GM21737 (cell line): ENCODE measurements at regions not wholly inside any gene's neighbourhood (a gene's known extent, or its start where the extent isn't known, plus 50 kb on each side); places are given as distances from the start of the nearest gene placed in this dataset.
"Not testable (repeated sequence)": the region's sequence is repeated elsewhere in the genome, so short reads cannot be mapped to it uniquely, and the experiment has no call there.

Experiments
- ATAC-seq: cut with Tn5 transposase; IDR thresholded peaks from one replicate; pipeline ENCODE4 v1.9.1; 2021; ENCODE audit warnings: mild to moderate bottlenecking, moderate library complexity; ENCODE audit not compliant: unreplicated experiment

GRCh38 chr1:114270718-114271117 is 117.0 kb upstream of the SYT6 start:
- no peak for ATAC-seq

- no peak for ATAC-seq
These were observed 116.6 kb upstream of the SYT6 start for GRCh38 chr1:114270282-114270681.

GRCh38 chr1:114269539-114269938 is 115.9 kb upstream of the SYT6 start:
- no peak for ATAC-seq

GRCh38 chr1:114263343-114263742 is 109.7 kb upstream of the SYT6 start:
- ATAC-seq, result peak; percentile 83

GRCh38 chr1:114262337-114262736 is 108.7 kb upstream of the SYT6 start:
- no peak for ATAC-seq

- no peak for ATAC-seq
These were observed 107.3 kb upstream of the SYT6 start for GRCh38 chr1:114260805-114261484.

GRCh38 chr1:114259511-114260160 is 106.0 kb upstream of the SYT6 start:
- no peak for ATAC-seq

GRCh38 chr1:114258633-114259032 is 105.0 kb upstream of the SYT6 start:
- ATAC-seq, result no peak

GRCh38 chr1:114258074-114258473 is 104.4 kb upstream of the SYT6 start:
- ATAC-seq, result no peak

- no peak for ATAC-seq
These were observed 103.9 kb upstream of the SYT6 start for GRCh38 chr1:114257554-114257953.

GRCh38 chr1:114253900-114254299 is 100.2 kb upstream of the SYT6 start:
- ATAC-seq, result no peak

- ATAC-seq, result no peak
These were observed 97.9 kb upstream of the SYT6 start for GRCh38 chr1:114251573-114251939.

- no peak for ATAC-seq
These were observed 97.3 kb upstream of the SYT6 start for GRCh38 chr1:114250683-114251572.

- no peak for ATAC-seq
These were observed 96.0 kb upstream of the SYT6 start for GRCh38 chr1:114249691-114250090.

- ATAC-seq, result no peak
These were observed 94.5 kb upstream of the SYT6 start for GRCh38 chr1:114248162-114248561.

- not testable (repeated sequence) for ATAC-seq
These were observed 89.0 kb upstream of the SYT6 start for GRCh38 chr1:114242531-114243210.

- ATAC-seq, result no peak
These were observed 84.4 kb upstream of the SYT6 start for GRCh38 chr1:114238053-114238452.

GRCh38 chr1:114236517-114236916 is 82.8 kb upstream of the SYT6 start:
- ATAC-seq, result no peak

- ATAC-seq, result no peak
These were observed 82.3 kb upstream of the SYT6 start for GRCh38 chr1:114235960-114236359.

- no peak for ATAC-seq
These were observed 81.6 kb upstream of the SYT6 start for GRCh38 chr1:114235281-114235680.

- ATAC-seq, result no peak
These were observed 80.9 kb upstream of the SYT6 start for GRCh38 chr1:114234408-114235124.
